ENCODE measurements at regions not wholly inside any gene's neighbourhood (a gene's known extent, or its start where the extent isn't known, plus 50 kb on each side); places are given as distances from the start of the nearest gene placed in this dataset.
"Not testable (repeated sequence)": the region's sequence is repeated elsewhere in the genome, so short reads cannot be mapped to it uniquely, and the experiment has no call there.

GRCh38 chr4:112747036-112747435, 110.1 kb downstream of the LARP7 start:
- Mint-ChIP-seq H3K9me3 (no peaks in the 10 kb centered on the region), H3K27me3 (peaks cover 21% of the 10 kb centered on the region), H3K27ac (no peak overlapping the region), H3K36me3 (ENCODE audit: low read depth) (no peaks in the 10 kb centered on the region), H3K4me3 (no peak overlapping the region), H3K4me1 (no peaks in the 10 kb centered on the region)
- no peak for TF ChIP-seq CTCF (IDR thresholded peaks at IDR 0.05)
- no peak for DNase-seq
- ChIA-PET CTCF (no interaction called here), POLR2A (no interaction called here)
- intact Hi-C loops (cut with micrococcal nuclease), result no loop called here
- no peak for ATAC-seq (ENCODE audit: low read depth)

GRCh38 chr4:112748352-112748878, 111.5 kb downstream of the LARP7 start:
- ATAC-seq (ENCODE audit: low read depth) (no peak), DNase-seq (no peak)
- Mint-ChIP-seq H3K4me1 (no peaks in the 10 kb centered on the region), H3K27me3 (peaks cover 25% of the 10 kb centered on the region), H3K27ac (no peak overlapping the region), H3K4me3 (no peak overlapping the region), H3K36me3 (ENCODE audit: low read depth) (no peaks in the 10 kb centered on the region), H3K9me3 (no peaks in the 10 kb centered on the region)
- ChIA-PET CTCF (interaction anchor here (1.4 kb wide), 1 partner anchor 11 kb away, joined by 4 read pairs; no protein-coding TSS in a partner anchor), POLR2A (no interaction called here)
- no peak for TF ChIP-seq CTCF (IDR thresholded peaks at IDR 0.05)
- intact Hi-C loops (cut with micrococcal nuclease), result no loop called here

GRCh38 chr4:112750749-112751148, 113.8 kb downstream of the LARP7 start:
- intact Hi-C loops (cut with micrococcal nuclease); H3K36me3 Mint-ChIP-seq (ENCODE audit: low read depth); H3K9me3 Mint-ChIP-seq; POLR2A ChIA-PET; CTCF ChIA-PET; DNase-seq; H3K4me1 Mint-ChIP-seq; H3K4me3 Mint-ChIP-seq; H3K27ac Mint-ChIP-seq; ATAC-seq (ENCODE audit: low read depth): not testable (repeated sequence)
- peaks cover 23% of the 10 kb centered on the region for H3K27me3 Mint-ChIP-seq

GRCh38 chr4:112751447-112751846, 114.5 kb downstream of the LARP7 start:
- Mint-ChIP-seq H3K9me3 (no peaks in the 10 kb centered on the region), H3K27me3 (peaks cover 23% of the 10 kb centered on the region)

GRCh38 chr4:112752061-112752460, 115.1 kb downstream of the LARP7 start:
- TF ChIP-seq CTCF (IDR thresholded peaks at IDR 0.05), result no peak
- ATAC-seq (ENCODE audit: low read depth) (no peak), DNase-seq (no peak)
- Mint-ChIP-seq H3K9me3 (no peaks in the 10 kb centered on the region), H3K27me3 (peaks cover 23% of the 10 kb centered on the region), H3K4me3 (no peak overlapping the region), H3K27ac (no peak overlapping the region), H3K36me3 (ENCODE audit: low read depth) (no peaks in the 10 kb centered on the region), H3K4me1 (no peaks in the 10 kb centered on the region)
- POLR2A ChIA-PET, result no interaction called here
- CTCF ChIA-PET, result no interaction called here
- intact Hi-C loops (cut with micrococcal nuclease), result no loop called here

More at GRCh38 chr4:112751447-112751846, 114.5 kb downstream of the LARP7 start:
- ATAC-seq (ENCODE audit: low read depth) (no peak), DNase-seq (no peak)
- ChIA-PET CTCF (no interaction called here), POLR2A (no interaction called here)
- intact Hi-C loops (cut with micrococcal nuclease), result no loop called here
- Mint-ChIP-seq H3K4me3 (no peak overlapping the region), H3K27ac (no peak overlapping the region), H3K36me3 (ENCODE audit: low read depth) (no peaks in the 10 kb centered on the region), H3K4me1 (no peaks in the 10 kb centered on the region)
- no peak for TF ChIP-seq CTCF (IDR thresholded peaks at IDR 0.05)

GRCh38 chr4:112752510-112752909, 115.6 kb downstream of the LARP7 start:
- TF ChIP-seq CTCF (IDR thresholded peaks at IDR 0.05), result no peak
- H3K4me1 Mint-ChIP-seq, result no peaks in the 10 kb centered on the region
- H3K27ac Mint-ChIP-seq, result no peak overlapping the region
- no peaks in the 10 kb centered on the region for H3K9me3 Mint-ChIP-seq
- ChIA-PET POLR2A (no interaction called here), CTCF (no interaction called here)
- ATAC-seq (ENCODE audit: low read depth) (no peak), DNase-seq (no peak)
- intact Hi-C loops (cut with micrococcal nuclease), result no loop called here
- no peak overlapping the region for H3K4me3 Mint-ChIP-seq
- peaks cover 20% of the 10 kb centered on the region for H3K27me3 Mint-ChIP-seq
- H3K36me3 Mint-ChIP-seq (ENCODE audit: low read depth), result no peaks in the 10 kb centered on the region
